GM10266 (cell line): ENCODE measurements at regions not wholly inside any gene's neighbourhood (a gene's known extent, or its start where the extent isn't known, plus 50 kb on each side); places are given as distances from the start of the nearest gene placed in this dataset.

Experiments
- DNase-seq: peaks from one replicate; pipeline ENCODE4 v3.0.0; 2012; ENCODE audit errors: extremely low spot score
- CTCF ChIP-seq: IDR thresholded peaks from 2 replicates; pipeline ENCODE4 v1.5.1; 2012; ENCODE audit warnings: mild to moderate bottlenecking, low read depth; ENCODE audit not compliant: control insufficient read depth, insufficient read depth; ENCODE audit errors: missing control alignments

- no peak for TF ChIP-seq CTCF
- no peak for DNase-seq
These were observed 146.0 kb upstream of the JUN start for GRCh38 chr1:58929671-58930325.

GRCh38 chr1:58931024-58931423, 147.2 kb upstream of the JUN start:
- TF ChIP-seq CTCF, result no peak
- DNase-seq, result no peak

- no peak for TF ChIP-seq CTCF
- DNase-seq, result no peak
These were observed 147.9 kb upstream of the JUN start for GRCh38 chr1:58931756-58932155.

- DNase-seq, result no peak
- TF ChIP-seq CTCF, result no peak
These were observed 149.2 kb upstream of the JUN start for GRCh38 chr1:58932859-58933598.

- TF ChIP-seq CTCF, result no peak
- no peak for DNase-seq
These were observed 149.7 kb upstream of the JUN start for GRCh38 chr1:58933599-58933926.

GRCh38 chr1:58934706-58935105, 150.9 kb upstream of the JUN start:
- no peak for TF ChIP-seq CTCF
- no peak for DNase-seq

- DNase-seq, result no peak
- TF ChIP-seq CTCF, result no peak
These were observed 153.1 kb upstream of the JUN start for GRCh38 chr1:58936973-58937372.
